NCI-H82 treated with DMSO at 0.1 percent for 48 hours (cell line): ENCODE measurements at regions not wholly inside any gene's neighbourhood (a gene's known extent, or its start where the extent isn't known, plus 50 kb on each side); places are given as distances from the start of the nearest gene placed in this dataset.

Experiments used
- DNase-seq: peaks from one replicate; lab custom pipeline; 2025; ENCODE audit not compliant: unreplicated experiment; lab: John Stamatoyannopoulos, UW

DNA sequence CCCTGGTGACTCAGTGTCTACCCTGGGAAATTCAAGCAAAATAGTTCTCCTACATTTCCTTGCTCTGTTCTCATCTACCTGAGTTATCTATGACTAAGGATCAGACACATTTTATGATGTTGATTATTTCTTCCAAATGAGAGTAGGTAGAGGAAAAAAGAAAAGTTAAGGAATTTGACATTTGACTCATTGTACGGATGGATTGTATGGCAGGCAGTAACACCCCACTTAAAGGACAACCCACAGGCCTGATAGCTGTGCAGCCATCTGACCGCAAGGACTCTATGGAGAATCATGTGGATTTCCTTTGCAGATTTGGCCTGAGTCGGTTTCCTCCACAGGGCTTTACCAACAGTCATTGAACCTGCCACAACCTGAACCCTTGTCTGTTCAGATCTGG lies 540.3 kb downstream of the BCL11B start:
- DNase-seq = no peak

DNA sequence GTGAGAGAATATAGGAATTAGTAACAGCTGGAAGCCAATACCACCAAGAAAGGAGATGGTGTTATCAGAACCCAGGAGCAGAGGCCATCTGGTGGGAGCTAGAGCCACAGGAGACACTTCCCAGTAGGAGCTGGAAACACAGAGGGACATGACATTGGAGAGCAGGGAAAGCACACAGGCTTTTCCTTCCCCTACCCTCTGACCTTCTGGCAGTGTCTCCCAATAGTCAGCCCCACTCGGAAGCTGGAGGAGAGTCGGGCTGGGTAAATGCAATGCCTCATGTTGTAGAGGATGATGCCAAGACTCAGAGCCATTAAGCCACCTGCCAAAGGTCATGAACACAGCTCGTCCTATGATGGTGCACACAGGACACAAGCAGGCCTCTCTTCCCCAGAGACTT lies 538.5 kb downstream of the BCL11B start:
- no peak for DNase-seq

DNA sequence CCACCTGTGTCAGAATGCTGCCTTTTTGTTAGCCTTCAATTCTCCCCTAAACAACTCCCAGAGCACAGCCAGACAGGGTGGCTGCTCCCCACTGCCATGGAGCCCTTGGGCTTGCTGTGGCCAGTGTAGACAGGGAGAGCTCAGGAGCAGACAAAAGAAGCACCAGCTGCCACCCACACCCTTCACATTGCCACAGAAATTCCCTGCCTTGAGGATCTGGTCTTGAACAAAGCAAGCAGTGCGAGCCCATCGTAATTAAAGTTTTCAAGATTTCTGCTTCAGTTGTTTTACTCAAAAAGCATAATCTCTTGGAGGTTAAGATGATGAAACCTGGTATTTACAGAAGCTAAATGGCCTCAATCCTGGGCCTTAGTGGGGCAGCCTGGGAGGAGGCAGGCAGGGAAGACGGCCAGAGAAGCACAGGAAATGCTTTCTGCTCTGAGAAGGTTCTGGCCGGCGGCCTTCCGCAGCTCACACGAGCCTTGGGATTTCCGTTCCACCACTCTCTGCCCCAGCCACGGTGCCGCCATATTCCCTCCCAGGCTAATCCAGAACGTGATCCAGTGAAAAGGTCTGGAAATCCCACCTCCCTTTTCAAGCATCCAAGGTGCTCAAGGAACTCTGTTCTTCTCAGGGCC lies 535.2 kb downstream of the BCL11B start:
- DNase-seq = no peak

DNA sequence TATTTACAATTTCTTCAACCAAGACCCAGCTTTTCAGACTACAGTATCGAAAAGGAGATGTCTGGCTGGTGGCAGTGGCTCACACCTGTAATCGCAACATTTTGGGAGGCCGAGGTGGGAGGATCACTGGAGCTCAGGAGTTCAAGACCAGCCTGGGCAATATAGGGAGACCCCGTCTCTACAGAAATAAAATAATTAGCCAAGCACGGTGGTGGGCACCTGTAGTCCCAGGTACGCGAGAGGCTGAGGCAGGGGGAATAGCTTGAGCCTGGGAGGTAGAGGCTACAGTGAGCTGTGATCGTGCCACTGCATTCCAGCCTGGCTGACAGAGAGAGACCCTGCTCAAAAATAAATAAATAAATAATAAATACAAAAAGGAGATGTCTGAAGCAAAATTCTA lies 530.5 kb downstream of the BCL11B start:
- no peak for DNase-seq

DNA sequence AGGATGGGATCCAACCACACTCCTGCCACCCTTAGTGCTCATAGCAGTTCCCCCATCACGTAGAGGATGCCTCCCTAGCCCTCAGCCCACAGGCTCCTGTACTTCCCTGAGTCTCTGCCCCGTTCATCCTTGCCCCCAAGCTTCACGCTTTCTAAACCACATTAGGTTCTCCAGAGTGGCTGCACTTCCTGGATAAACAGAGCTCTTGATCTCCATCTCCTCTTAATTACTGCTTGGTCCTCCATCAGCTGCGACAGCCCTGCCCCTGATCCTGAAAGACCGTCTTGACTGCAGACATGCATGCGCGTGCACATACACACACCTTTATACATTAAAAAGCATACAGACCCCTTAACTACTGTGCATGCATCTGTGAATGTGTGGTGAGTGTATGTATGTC lies 530.0 kb downstream of the BCL11B start:
- no peak for DNase-seq

DNA sequence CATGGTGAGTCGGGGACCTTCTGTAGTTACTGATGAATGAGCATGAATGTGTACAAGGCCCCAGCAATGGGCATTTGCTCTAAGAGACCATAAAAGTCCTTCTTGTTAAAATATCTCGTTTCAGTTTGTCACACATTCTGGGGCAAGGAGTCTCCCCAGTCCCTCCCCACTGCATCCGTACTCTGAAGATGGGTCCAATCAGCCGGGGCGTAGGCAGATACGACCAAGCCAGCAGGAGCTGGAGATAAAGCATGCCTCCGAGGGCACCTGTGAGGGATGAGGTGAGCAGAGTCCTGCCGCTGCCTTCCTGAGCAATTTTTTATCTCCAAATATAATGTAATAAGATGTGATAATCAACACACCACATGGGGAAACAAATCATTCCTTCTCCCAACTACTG lies 528.5 kb downstream of the BCL11B start:
- no peak for DNase-seq

DNA sequence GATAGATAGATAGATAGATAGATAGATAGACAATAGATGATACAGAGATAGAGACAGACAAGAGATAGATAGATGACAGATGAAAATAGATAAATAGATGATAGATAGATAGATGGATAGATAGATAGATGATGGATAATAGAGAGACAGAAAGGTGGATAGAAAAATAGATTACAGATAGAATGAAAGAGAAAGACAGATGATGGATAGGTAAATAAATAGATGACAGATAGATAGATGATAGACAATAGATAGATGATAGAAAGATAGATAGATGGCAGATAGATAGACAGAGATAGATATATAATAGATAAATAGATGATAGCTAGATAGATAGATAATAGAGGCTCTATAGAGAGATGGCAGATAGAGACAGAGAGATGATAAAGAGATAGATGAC lies 523.0 kb downstream of the BCL11B start:
- no peak for DNase-seq

DNA sequence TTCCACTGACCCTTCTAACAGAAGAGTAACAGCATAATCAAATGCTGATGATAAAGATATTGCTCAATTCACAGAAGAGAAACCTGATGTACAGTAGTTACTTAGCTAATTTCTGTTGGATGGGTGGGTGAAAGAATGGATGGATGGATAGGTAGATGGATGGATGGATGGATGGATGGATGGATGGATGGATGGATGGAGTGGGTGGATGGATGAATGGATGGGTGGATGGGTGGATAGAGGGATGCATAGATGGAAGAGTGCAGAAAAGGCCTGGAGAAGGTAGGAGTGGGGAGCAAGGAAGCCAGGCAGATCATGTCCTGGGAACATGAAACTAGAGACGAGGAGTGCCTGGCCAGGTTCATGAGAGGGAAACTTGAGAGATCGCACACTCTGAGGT lies 520.9 kb downstream of the BCL11B start:
- DNase-seq = no peak

DNA sequence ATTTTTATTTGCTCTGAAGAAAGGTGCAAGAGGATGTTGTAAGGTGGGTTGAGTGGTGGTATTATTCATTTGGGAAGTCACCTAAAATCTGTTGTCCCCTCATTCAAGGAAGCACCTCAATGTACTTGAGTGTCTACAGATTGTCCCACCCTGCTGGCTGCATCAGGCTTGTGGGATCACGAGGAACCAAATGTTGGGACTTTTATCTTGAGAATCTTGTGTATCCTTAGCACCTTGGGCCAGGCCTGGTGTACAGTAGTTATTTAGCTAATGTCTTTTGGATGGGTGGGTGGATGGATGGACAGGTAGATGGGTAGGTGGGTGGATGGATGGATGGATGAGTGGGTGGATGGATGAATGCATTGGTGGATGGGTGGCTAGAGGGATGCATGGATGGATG lies 519.3 kb downstream of the BCL11B start:
- DNase-seq = no peak

DNA sequence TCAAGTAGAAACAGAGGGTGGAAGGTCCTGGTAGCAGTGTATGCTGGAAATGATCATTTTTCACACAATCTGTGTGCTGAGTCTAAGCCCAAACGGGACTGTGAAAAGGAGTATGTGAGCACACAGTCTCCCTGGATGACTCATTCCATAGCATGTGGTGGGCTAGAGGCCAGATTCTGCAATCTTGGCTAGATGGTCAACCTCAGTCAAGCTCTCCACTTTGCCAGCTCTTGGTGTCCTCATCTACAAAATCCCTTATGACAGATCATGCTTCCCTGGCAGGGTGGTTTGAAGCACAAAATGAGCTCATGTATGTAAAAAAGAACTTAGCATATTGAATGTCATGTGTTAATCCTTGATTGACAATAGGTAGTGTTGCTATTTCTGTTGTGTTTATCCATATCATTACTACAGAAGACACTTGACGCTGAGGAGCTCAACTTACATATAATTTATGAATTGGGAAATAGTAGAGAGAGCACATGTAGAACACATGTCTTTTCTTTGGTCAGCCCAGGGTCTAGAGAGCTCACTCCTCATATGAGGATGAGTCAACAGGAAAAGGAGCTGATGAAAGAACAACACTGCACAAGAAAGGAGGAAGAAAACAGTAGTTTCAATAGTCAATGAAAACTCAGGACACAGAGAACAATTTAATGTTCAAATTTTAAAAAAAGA lies 517.5 kb downstream of the BCL11B start:
- DNase-seq = no peak

DNA sequence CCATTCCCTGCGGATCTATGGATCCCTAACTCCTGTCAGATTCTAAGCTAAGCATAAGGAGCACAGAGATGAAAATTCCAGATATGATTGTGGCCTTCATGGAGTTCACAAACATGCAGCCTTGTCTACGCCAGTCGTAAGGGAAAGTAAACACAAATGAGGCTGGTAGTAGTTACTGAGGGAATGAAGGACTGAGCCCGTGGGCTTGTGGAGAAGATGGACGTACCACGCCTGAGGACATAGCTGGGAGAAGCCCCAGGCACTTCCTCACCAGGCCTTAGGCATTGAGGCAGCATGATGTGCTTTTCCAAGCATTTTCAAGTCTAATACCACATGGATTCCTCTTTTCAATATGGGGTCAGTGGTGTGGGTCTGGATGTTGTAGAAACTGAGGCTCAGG lies 515.2 kb downstream of the BCL11B start:
- no peak for DNase-seq

DNA sequence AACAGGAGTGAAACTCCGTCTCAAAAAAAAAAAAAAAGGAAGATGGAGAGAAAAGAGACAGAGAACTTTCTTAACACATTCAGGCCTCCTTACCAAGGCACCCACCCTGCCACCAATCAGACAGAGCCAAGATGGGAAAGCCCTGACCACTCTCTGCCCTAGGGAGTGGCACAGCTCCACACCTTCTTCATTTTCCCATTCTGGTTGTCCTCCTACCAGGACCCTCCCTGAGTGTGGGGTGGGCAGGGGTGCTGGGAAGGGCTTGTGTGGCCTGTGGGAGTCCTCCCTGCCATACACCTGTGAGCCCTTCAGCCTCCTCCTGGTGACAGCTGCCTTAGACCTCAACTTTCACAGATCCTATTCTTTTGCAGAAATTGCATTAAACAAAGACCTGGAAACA lies 513.6 kb downstream of the BCL11B start:
- DNase-seq = no peak

DNA sequence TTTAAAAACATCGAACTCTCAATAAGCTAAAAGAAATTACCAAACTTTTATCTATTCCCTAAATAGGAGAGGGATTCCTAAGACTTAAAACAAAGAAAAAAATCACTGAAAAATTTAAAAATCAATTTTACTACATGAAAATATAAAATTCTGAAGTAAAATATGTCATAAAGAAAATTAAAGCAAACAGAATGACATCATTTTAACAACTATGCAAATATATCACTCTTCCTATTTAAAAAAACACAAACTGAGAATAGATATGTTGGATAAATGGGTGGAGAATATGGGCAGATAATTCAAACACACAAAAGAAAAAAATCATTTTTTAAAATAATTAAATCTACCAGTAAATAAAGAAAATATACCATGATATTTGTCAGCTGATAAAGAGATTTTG lies 510.0 kb downstream of the BCL11B start:
- DNase-seq = no peak

DNA sequence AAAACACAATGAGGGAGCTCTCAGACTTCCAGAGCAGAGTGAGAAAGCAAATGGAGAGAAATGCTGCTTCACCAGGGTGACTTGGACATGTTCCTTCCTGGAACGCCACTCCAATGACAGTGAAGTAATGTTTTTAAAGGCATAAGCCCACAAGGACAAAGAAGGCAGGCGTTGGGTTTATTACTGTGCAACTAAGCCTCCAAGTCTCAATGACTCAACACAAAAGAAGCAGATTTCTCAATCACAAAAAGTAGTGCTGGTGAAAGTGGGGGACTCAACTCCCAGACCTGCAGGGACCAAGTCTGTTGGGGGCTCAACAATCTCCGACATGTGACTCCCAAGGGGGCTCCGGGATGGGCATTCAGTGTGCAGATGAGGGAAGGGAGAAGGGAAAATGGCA lies 505.2 kb downstream of the BCL11B start:
- DNase-seq = no peak

DNA sequence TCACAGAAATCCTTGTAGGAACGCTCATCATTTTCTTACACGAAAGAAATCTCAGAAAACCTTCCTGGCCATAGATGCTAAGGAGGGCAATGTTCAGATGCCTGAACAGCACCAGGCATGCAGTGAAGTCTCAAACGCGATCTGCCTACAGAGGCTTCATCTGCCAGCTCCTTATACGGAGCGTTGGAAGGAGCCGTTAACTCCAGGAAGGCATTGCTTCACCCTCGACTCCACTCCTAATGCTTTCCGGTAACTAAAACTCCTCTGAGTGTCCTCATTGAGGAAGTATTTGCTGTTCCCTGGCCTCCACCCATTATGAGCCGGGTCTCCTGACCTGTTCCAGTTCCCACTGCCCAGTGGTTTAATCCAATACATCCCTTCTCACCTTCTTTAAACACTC lies 502.7 kb downstream of the BCL11B start:
- DNase-seq = no peak

DNA sequence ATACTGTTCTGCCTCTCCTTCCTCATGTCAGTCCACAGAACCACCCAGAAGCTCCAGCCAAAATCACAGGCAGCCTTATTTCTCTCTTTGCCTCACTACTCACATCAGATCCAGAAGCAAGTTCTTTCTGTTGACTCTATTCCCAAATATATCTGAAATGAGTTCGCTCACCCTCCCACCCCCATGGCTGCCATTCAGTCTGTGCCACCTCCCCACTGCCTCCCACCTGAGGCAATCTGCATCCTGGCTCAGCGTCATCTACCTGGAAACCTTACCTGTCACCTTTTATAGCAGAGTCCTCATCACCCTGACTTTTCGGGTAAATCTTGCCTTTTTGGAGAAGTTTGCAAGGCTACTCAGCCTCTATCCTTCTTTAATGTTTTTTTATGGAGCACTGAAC lies 501.8 kb downstream of the BCL11B start:
- no peak for DNase-seq

DNA sequence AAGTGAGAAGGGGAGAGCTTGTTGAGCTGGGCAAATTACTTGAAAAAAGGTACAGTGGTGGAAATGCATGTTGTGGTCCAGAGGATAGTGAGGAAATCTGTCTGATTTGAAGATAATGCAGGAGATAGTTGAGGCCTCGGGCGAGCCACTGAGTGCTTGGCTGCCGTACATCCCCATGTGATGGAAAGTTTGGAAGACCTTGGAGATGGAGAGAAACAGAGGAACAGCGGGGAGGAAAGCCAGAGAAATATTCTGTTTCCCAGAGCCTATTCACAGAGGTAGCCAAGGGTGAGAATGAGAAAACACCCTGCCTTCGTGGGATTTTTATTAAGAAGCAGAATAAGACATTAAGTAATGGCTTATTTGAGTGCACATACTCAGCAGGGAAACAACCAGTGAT lies 498.2 kb downstream of the BCL11B start:
- DNase-seq = no peak

DNA sequence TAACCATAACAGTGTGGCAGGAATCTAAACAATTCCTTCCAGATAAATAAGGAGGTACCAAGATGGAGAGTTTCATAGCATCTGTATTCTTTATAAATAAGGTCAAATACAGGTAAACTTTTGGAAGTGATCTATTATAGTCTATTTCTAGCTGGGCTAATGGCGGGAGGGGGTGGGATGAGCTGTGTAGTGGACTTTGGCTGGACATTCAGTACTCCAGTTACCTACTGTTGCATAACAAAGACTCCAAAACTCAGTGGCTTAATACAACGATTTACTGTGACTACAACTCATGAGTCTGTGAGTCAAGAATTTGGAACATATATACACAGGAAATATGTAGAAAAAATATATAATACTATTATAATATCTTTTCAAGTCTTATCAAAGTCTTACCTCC lies 496.1 kb downstream of the BCL11B start:
- no peak for DNase-seq

DNA sequence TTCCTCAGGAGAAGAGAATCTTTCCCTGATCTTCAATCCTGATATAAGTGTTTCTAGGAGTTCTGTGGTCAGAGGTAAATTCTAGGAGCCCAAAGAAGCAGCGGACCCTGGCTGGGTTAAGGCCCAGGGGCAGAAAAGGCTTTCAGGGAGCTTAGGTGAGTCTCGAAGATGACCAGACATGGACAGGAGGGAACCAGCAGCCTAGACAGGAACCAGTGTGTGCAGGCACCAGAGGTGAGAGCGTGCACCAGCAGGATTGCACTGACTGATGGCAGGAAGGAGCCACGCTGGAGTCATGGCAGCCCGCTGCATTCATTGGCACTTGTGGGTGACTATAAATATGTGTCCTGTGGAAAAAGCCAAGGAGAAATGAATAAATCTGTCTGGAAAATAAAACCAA lies 489.9 kb downstream of the BCL11B start:
- no peak for DNase-seq

DNA sequence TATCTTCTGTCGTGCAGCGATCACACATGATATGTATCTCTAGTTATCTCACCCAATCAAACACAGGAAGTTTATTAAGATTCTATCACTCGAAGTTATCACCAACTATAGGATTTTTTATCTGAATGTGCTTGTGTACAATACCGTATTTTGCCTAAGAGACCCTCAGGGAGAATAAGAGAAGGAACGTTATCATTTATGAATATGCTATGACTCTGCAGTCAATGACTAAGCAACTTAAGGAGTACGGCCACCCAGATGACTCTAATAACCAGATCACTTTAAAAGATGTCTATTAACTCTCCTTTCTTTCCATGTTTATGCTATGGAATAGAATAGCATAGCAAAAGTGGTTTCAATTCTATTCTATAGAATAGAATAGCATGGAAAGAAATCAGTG lies 486.4 kb downstream of the BCL11B start:
- no peak for DNase-seq

DNA sequence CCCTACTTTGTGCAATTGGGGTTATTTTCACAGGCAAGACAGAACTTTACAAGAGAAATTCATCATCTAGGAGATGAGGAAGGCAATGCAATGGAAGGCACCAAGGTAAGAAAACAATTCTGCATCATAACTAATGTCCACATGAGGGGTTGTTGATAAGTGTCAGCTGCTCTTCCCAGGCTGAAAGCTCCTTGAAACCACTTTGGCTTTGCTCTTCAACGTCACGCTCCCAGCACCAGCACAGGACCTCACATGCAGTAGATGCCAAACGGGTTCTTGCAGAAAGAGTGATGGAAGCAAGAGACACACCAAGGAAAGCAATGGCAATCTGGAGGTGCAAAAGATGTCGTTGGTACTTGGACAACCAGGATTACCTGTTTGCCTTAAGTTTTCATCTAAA lies 485.5 kb downstream of the BCL11B start:
- DNase-seq = no peak

DNA sequence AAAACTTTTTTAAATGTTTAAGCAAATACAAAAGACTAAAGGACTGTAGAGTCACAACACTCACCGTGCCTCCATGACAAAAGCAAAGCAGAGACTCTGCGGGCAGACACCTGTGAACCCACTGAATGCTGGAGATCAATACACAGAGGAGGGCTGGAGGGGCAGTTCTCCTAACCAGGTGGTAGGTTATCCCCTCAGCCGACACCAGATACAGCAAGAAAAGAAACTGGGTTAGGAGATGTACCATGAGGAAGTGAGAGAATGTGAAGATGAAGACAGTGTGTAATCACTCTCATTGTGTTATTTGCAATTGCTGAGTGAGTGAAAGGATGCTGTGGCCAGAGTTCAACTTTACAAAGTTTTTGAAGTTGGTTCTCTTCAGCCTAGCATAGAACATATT lies 480.3 kb downstream of the BCL11B start:
- no peak for DNase-seq

DNA sequence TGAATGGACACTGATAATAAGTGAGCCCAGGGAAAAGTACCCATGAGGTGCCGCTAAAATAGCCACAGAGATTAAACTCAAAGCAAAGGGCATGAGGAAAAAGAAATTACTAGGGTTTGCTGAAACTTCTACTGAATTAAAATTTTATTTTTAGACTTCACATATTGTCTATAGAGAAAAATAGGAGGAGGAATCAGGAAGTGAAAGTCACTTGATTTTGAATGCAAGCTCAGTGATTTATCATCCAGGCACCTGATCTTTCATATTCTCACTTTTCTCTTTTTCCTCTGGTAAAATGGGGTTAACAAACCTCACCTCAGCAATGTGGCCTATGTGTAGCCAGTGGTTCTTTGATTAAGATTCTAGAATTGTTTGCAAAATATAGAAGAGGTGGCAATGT lies 479.8 kb downstream of the BCL11B start:
- no peak for DNase-seq
